ENCODE measurements at regions not wholly inside any gene's neighbourhood (a gene's known extent, or its start where the extent isn't known, plus 50 kb on each side); places are given as distances from the start of the nearest gene placed in this dataset.

- Histone ChIP-seq H3K27ac (peak overlapping the region; percentile 82 to 99 (median 98)), H3K36me3 (no peaks in the 10 kb centered on the region), H3K4me3 (peak overlapping the region in 1 of 4 donors; percentile 11), H3K27me3 (no peaks in the 10 kb centered on the region), H3K4me1 (peaks cover 0 to 70% (median 19%) of the 10 kb centered on the region in 4 donors), H3K9me3 (no peaks in the 10 kb centered on the region)
- DNase-seq, result peak in 2 of 3 donors; percentile 46 to 47
- no peak for TF ChIP-seq CTCF (IDR thresholded peaks at IDR 0.05)
These were observed 81.9 kb upstream of the WNT7B start for GRCh38 chr22:46058591-46059519.

GRCh38 chr22:46060292-46061123 is 83.5 kb upstream of the WNT7B start:
- no peak for DNase-seq
- Histone ChIP-seq H3K4me3 (peak overlapping the region in 2 of 4 donors; percentile 42 to 45), H3K9me3 (no peaks in the 10 kb centered on the region), H3K27me3 (no peaks in the 10 kb centered on the region), H3K36me3 (no peaks in the 10 kb centered on the region), H3K4me1 (peaks cover 0 to 66% (median 13%) of the 10 kb centered on the region in 4 donors), H3K27ac (peak overlapping the region in 2 of 4 donors; percentile 16 to 100)
- TF ChIP-seq CTCF (IDR thresholded peaks at IDR 0.05) (no peak), POLR2A (IDR thresholded peaks at IDR 0.05) (no peak)

- peak overlapping the region in 2 of 4 donors; percentile 47 to 100 for H3K27ac ChIP-seq
- no peaks in the 10 kb centered on the region for H3K36me3 ChIP-seq
- H3K27me3 ChIP-seq, result no peaks in the 10 kb centered on the region
- peaks cover 0 to 65% (median 13%) of the 10 kb centered on the region in 4 donors for H3K4me1 ChIP-seq
- H3K4me3 ChIP-seq, result peak overlapping the region in 2 of 4 donors; percentile 42 to 45
- peak in 1 of 3 donors; percentile 35 for DNase-seq
- H3K9me3 ChIP-seq, result no peaks in the 10 kb centered on the region
- TF ChIP-seq CTCF (IDR thresholded peaks at IDR 0.05) (no peak), POLR2A (IDR thresholded peaks at IDR 0.05) (no peak)
These were observed 84.2 kb upstream of the WNT7B start for GRCh38 chr22:46061124-46061500.

GRCh38 chr22:46061501-46062231 is 84.7 kb upstream of the WNT7B start:
- Histone ChIP-seq H3K4me3 (peak overlapping the region in 2 of 4 donors; percentile 42 to 45), H3K27ac (peak overlapping the region; percentile 8 to 100 (median 73)), H3K27me3 (no peaks in the 10 kb centered on the region), H3K4me1 (peaks cover 0 to 60% (median 15%) of the 10 kb centered on the region in 4 donors), H3K9me3 (no peaks in the 10 kb centered on the region), H3K36me3 (no peaks in the 10 kb centered on the region)
- no peak for TF ChIP-seq POLR2A (IDR thresholded peaks at IDR 0.05)
- no peak for TF ChIP-seq CTCF (IDR thresholded peaks at IDR 0.05)
- peak in 2 of 3 donors; percentile 58 to 80 for DNase-seq

GRCh38 chr22:46062232-46062615 is 85.3 kb upstream of the WNT7B start:
- DNase-seq, result peak in 2 of 3 donors; percentile 18 to 40
- Histone ChIP-seq H3K27me3 (no peaks in the 10 kb centered on the region), H3K36me3 (no peaks in the 10 kb centered on the region), H3K4me3 (no peak overlapping the region), H3K9me3 (no peaks in the 10 kb centered on the region), H3K27ac (peak overlapping the region; percentile 8 to 100 (median 73)), H3K4me1 (peaks cover 0 to 57% (median 14%) of the 10 kb centered on the region in 4 donors)
- TF ChIP-seq POLR2A (IDR thresholded peaks at IDR 0.05) (no peak), CTCF (IDR thresholded peaks at IDR 0.05) (no peak)
